Activated T-cell treated with anti-CD3 and anti-CD28 coated beads, Interleukin-2, amount 50 U/mL, for 24 hours (primary cell): ENCODE measurements at regions not wholly inside any gene's neighbourhood (a gene's known extent, or its start where the extent isn't known, plus 50 kb on each side); places are given as distances from the start of the nearest gene placed in this dataset.
"Not testable (repeated sequence)": the region's sequence is repeated elsewhere in the genome, so short reads cannot be mapped to it uniquely, and the experiment has no call there.

Experiments used
- DNase-seq: peaks from one replicate; pipeline ENCODE4 v3.0.0-alpha.2; 2020
- H3K27ac Mint-ChIP-seq: 2 replicates; pipeline ENCODE4 v1.8.0; 2020; ENCODE audit warnings: mild to moderate bottlenecking, mixed read lengths
- H3K27me3 Mint-ChIP-seq: 2 replicates; pipeline ENCODE4 v1.8.0; 2020; ENCODE audit warnings: mixed read lengths
- H3K36me3 Mint-ChIP-seq: 2 replicates; pipeline ENCODE4 v1.8.0; 2020; ENCODE audit warnings: low read depth, mixed read lengths
- H3K4me1 Mint-ChIP-seq: 2 replicates; pipeline ENCODE4 v1.8.0; 2020; ENCODE audit warnings: low read depth, mixed read lengths
- H3K4me3 Mint-ChIP-seq: 2 replicates; pipeline ENCODE4 v1.8.0; 2020; ENCODE audit warnings: mild to moderate bottlenecking, moderate library complexity, mixed read lengths
- H3K9me3 Mint-ChIP-seq: 2 replicates; pipeline ENCODE4 v1.8.0; 2020; ENCODE audit warnings: mixed read lengths

DNA sequence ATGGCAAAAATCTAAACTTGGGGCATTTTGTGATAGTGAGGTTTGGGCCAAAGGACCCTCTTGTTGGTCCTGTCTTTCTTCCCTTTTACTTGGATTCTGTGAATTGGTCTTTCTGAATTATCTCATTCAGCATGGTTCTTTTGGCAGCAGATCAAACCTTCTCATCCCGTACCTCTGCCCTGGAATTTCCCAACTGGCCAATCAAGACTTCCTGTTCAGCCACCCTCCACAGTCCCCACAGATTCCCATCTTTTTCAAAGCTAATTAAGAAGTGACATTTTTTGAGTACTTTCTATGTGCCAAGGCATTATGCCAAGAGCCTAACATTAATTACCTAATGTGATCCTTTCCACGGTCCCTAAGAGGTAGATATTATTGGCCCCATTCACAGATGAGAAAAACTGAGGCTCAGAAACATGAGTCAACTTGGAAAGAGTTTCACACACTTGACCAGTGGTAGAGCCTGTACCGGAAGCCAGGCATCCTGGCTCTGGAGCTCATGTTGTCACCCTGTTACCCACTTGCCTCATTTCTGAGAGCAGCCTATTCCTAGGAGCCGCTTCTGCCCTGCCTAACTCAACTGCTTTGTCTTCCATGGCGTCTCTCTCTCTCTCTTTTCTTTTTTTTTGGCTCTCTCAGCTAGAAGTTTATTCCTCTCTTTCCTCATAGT lies 135.9 kb downstream of the C12orf75 start:
- Mint-ChIP-seq H3K27me3 (peaks cover 17% of the 10 kb centered on the region), H3K9me3 (no peaks in the 10 kb centered on the region), H3K4me1 (no peaks in the 10 kb centered on the region), H3K4me3 (no peak overlapping the region), H3K36me3 (no peaks in the 10 kb centered on the region), H3K27ac (no peak overlapping the region)
- no peak for DNase-seq

DNA sequence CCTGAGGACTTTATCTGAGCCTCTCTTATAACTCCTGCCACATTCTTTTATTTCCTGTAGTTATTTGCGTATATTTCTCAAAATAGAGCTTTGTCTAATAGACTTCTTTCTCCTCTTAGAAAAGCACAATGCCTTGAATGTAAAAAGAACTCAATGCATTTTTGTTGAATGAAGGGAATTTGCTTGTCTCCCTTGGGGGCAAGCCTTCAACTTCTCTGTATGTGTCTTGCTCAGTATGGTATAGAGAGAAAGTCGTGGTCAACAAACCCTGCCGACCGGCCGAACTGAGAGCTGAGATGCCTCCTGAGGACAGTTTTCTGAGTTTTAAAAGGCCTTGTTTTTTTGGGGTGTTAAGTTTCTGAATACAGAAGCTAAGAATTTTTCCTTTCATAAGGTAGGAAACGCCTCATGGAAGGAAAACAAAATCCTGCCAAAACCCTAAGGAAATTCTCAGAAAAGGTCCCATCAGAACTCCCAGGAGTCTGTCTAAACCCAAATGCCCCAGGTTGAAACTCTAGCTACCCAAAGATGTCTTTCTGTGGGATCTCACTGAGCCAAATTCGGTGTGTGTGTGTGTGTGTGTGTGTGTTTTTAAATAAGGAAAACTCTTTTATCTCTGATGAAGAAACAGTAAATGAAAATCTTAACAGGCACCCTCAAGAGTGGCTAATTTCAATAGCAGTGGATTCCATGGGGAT lies 136.6 kb downstream of the C12orf75 start:
- Mint-ChIP-seq H3K27me3 (peaks cover 17% of the 10 kb centered on the region), H3K9me3 (no peaks in the 10 kb centered on the region), H3K27ac (no peak overlapping the region), H3K4me3 (no peak overlapping the region), H3K4me1 (no peaks in the 10 kb centered on the region), H3K36me3 (no peaks in the 10 kb centered on the region)
- no peak for DNase-seq

- Mint-ChIP-seq H3K27me3 (peaks cover 18% of the 10 kb centered on the region), H3K4me1 (no peaks in the 10 kb centered on the region), H3K4me3 (no peak overlapping the region), H3K9me3 (no peaks in the 10 kb centered on the region), H3K36me3 (no peaks in the 10 kb centered on the region), H3K27ac (no peak overlapping the region)
- no peak for DNase-seq
Observed at GRCh38 chr12:105467710-105468366, 137.3 kb downstream of the C12orf75 start.

GRCh38 chr12:105468464-105468863 lies 138.0 kb downstream of the C12orf75 start:
- Mint-ChIP-seq H3K27ac (no peak overlapping the region), H3K4me1 (no peaks in the 10 kb centered on the region), H3K36me3 (no peaks in the 10 kb centered on the region), H3K9me3 (no peaks in the 10 kb centered on the region), H3K4me3 (no peak overlapping the region), H3K27me3 (peaks cover 23% of the 10 kb centered on the region)
- no peak for DNase-seq

GRCh38 chr12:105469211-105469610 lies 138.7 kb downstream of the C12orf75 start:
- Mint-ChIP-seq H3K36me3 (no peaks in the 10 kb centered on the region), H3K27me3 (peaks cover 28% of the 10 kb centered on the region), H3K9me3 (no peaks in the 10 kb centered on the region), H3K4me1 (no peaks in the 10 kb centered on the region), H3K4me3 (no peak overlapping the region), H3K27ac (no peak overlapping the region)
- DNase-seq = no peak

- Mint-ChIP-seq H3K4me1 (no peaks in the 10 kb centered on the region), H3K36me3 (no peaks in the 10 kb centered on the region), H3K27ac (no peak overlapping the region), H3K9me3 (no peaks in the 10 kb centered on the region), H3K4me3 (no peak overlapping the region), H3K27me3 (peaks cover 33% of the 10 kb centered on the region)
- no peak for DNase-seq
Observed at GRCh38 chr12:105469701-105470100, 139.2 kb downstream of the C12orf75 start.

DNA sequence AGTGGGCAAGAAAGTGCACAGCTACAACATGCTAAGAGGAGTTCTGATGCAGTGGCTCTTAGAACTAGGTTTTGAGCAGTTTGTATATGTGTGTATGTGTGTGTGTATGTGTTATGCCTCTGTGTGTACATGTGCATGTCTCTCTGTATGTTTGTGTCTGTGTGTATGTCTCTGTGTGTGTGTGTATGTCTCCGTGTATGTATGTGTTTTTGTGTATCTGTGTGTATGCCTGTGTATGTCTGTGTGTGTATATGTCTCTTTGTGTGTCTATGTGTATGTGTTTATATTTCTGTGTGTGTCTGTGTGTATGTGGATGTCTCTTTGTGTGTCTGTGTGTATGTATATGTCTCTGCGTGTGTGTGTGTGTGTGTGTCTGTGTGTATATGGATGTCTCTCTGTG lies 139.6 kb downstream of the C12orf75 start:
- H3K36me3 Mint-ChIP-seq = no peaks in the 10 kb centered on the region
- no peak overlapping the region for H3K27ac Mint-ChIP-seq
- DNase-seq = no peak
- H3K9me3 Mint-ChIP-seq = no peaks in the 10 kb centered on the region
- H3K4me3 Mint-ChIP-seq = no peak overlapping the region
- no peaks in the 10 kb centered on the region for H3K4me1 Mint-ChIP-seq
- H3K27me3 Mint-ChIP-seq = peaks cover 32% of the 10 kb centered on the region

DNA sequence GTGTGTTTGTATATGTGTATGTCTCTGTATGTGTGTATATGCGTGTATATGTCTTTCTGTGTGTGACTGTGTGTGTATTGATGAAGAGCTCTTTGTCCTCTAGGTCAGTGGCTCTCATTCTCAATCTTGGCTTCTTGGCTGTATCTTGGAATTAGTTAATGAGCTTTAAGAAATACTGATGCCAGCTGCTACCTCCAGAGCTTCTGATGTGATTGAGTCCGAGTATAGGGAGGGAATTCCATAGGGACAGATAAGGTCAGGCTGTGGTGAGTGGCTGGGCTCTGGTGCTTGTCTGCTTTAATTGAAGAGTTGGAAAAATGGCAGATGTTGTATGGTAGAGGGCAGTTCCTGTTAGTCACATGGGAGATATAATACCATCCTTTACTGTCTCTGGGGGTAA lies 140.1 kb downstream of the C12orf75 start:
- Mint-ChIP-seq H3K4me1 (no peaks in the 10 kb centered on the region), H3K9me3 (no peaks in the 10 kb centered on the region), H3K27ac (no peak overlapping the region), H3K4me3 (no peak overlapping the region), H3K36me3 (no peaks in the 10 kb centered on the region), H3K27me3 (peaks cover 30% of the 10 kb centered on the region)
- DNase-seq = no peak

DNA sequence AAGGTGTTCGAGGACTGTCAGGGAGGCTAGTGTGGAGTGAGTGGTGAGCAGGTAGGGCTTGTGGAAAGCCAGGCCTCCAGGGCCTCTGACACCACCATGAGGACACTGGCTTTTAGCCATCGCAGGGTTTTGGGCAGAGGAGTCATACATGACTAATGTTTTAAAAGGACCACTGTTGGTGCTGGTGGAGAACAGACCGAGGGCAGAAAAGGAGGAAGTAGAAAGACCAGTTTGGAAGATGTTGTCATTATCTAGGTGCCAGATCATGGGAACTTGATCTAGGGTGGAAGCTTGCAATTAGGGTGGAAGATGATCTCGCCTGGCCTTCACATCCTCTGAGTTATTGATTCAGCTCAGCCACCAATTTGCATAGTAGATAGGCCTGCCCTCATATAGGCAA lies 144.2 kb downstream of the C12orf75 start:
- no peak for DNase-seq
- no peaks in the 10 kb centered on the region for H3K9me3 Mint-ChIP-seq
- H3K4me3 Mint-ChIP-seq = no peak overlapping the region
- peaks cover 5% of the 10 kb centered on the region for H3K4me1 Mint-ChIP-seq
- no peak overlapping the region for H3K27ac Mint-ChIP-seq
- peaks cover 21% of the 10 kb centered on the region for H3K27me3 Mint-ChIP-seq
- H3K36me3 Mint-ChIP-seq = no peaks in the 10 kb centered on the region

GRCh38 chr12:105476616-105477015 lies 146.1 kb downstream of the C12orf75 start:
- H3K36me3 Mint-ChIP-seq = no peaks in the 10 kb centered on the region
- no peak overlapping the region for H3K4me3 Mint-ChIP-seq
- no peak for DNase-seq
- H3K27ac Mint-ChIP-seq = no peak overlapping the region
- H3K9me3 Mint-ChIP-seq = no peaks in the 10 kb centered on the region
- H3K4me1 Mint-ChIP-seq = peaks cover 5% of the 10 kb centered on the region
- H3K27me3 Mint-ChIP-seq = peaks cover 24% of the 10 kb centered on the region

DNA sequence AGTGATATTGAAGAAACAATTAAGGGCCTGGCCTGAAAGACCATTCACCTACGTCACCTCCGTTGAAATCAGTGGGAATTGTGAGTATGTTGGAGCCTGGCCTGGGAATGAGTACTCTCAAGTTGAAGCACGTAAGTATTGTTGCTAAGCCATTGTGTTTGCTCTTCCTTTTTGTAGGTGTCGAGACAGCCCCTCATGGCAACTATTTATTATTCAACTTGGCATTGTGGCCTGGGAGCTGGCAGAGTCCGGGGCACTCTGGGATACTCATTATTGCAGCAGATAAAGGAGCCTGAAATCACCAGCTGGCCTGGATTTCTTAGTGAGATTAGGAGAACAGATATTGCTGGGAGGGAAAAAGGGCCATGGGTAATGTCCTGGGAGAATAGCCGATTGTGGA lies 147.4 kb downstream of the C12orf75 start:
- Mint-ChIP-seq H3K27me3 (peaks cover 23% of the 10 kb centered on the region), H3K9me3 (no peaks in the 10 kb centered on the region), H3K27ac (no peak overlapping the region), H3K4me3 (no peak overlapping the region), H3K4me1 (peaks cover 5% of the 10 kb centered on the region), H3K36me3 (no peaks in the 10 kb centered on the region)
- DNase-seq = no peak

- H3K4me1 Mint-ChIP-seq, H3K4me3 Mint-ChIP-seq, DNase-seq, H3K27ac Mint-ChIP-seq, H3K36me3 Mint-ChIP-seq, H3K9me3 Mint-ChIP-seq: not testable (repeated sequence)
- peaks cover 16% of the 10 kb centered on the region for H3K27me3 Mint-ChIP-seq
Observed at GRCh38 chr12:105478788-105479187, 148.3 kb downstream of the C12orf75 start.

DNA sequence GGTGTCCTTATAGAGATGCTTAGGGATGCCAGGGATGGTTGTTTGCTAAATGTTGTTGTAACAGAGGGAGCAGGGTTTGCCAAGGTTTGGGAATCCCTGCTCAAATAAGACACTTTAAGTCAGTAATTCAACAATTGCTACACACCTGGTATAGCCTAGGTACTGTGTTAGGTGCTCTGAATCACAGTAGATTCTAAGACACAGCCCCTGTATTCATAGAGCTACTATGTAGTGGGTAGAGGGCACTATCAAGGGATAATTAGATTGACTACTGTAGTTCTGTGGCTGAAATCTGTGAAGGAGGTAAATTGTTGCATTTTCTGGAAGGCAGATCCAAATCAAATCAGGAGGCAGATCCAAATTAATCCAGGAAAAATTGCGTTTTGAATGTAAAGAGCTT lies 149.2 kb downstream of the C12orf75 start:
- peaks cover 8% of the 10 kb centered on the region for H3K27me3 Mint-ChIP-seq
- H3K4me1 Mint-ChIP-seq = peaks cover 5% of the 10 kb centered on the region
- no peaks in the 10 kb centered on the region for H3K36me3 Mint-ChIP-seq
- no peak overlapping the region for H3K27ac Mint-ChIP-seq
- H3K9me3 Mint-ChIP-seq = no peaks in the 10 kb centered on the region
- DNase-seq = no peak
- no peak overlapping the region for H3K4me3 Mint-ChIP-seq

DNA sequence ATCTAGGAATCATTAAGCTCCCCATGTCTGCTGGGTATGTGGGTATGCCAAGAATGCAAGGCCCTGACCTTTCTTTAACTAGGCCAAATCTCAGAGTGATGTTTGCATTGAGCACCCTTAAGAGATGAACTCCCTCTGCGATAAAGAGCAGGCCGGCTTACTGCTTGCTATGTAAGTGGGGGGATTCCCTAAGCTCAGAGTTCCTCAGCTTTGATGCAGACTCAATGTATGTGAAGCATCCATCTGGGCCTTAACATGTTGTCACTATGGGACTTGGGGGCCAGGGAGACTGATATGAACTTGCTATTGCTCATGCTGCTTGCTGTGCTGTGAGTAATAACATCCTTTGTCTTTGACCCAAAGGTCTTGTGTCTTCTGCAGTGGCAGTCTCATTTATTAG lies 149.7 kb downstream of the C12orf75 start:
- DNase-seq = no peak
- Mint-ChIP-seq H3K27me3 (peaks cover 6% of the 10 kb centered on the region), H3K4me1 (peaks cover 5% of the 10 kb centered on the region), H3K4me3 (no peak overlapping the region), H3K9me3 (no peaks in the 10 kb centered on the region), H3K27ac (no peak overlapping the region), H3K36me3 (no peaks in the 10 kb centered on the region)
